Esophagus muscularis mucosa (tissue), 4 donors: ENCODE measurements at regions not wholly inside any gene's neighbourhood (a gene's known extent, or its start where the extent isn't known, plus 50 kb on each side); places are given as distances from the start of the nearest gene placed in this dataset.

Experiments
- DNase-seq: peaks from one replicate; pipeline ENCODE4 v3.0.0-alpha.2; 2017; ENCODE audit errors: extremely low spot score
- H3K27ac ChIP-seq, 4 donors: fragments of 200-600 bp; sonication (generic); replicated peaks in 1 of 4; 1 replicate in 3 of 4; 2 replicates in 1 of 4; pipeline ENCODE4 v1.5.1; 2016 to 2019; ENCODE audit warnings: mild to moderate bottlenecking in 1 of 4
- H3K27me3 ChIP-seq, 4 donors: fragments of 200-600 bp; sonication (generic); one replicate each; pipeline versions ENCODE4 v1.5.1 to v1.6.0; 2016 to 2019
- H3K36me3 ChIP-seq, 4 donors: fragments of 200-600 bp; sonication (generic); one replicate each; pipeline ENCODE4 v1.5.1; 2016 to 2019
- H3K4me1 ChIP-seq, 4 donors: fragments of 200-600 bp; sonication (generic); one replicate each; pipeline ENCODE4 v1.5.1; 2016 to 2019
- H3K4me3 ChIP-seq, 4 donors: fragments of 200-600 bp; sonication (generic); 1 replicate in 2 of 4; 2 replicates in 2 of 4; pipeline ENCODE4 v1.5.1; 2016 to 2019; ENCODE audit warnings: mild to moderate bottlenecking in 4 of 4, moderate library complexity in 1 of 4
- H3K9me3 ChIP-seq, 4 donors: fragments of 200-600 bp; sonication (generic); 1 replicate in 3 of 4; 2 replicates in 1 of 4; pipeline ENCODE4 v1.5.1; 2016 to 2019
- EP300 ChIP-seq: sonication (generic); formaldehyde crosslinking; IDR thresholded peaks from one replicate; pipeline ENCODE4 v1.6.1; 2017; ENCODE audit warnings: antibody characterized with exemption
- POLR2A ChIP-seq: fragments of 450-650 bp; IDR thresholded peaks from one replicate; pipeline ENCODE4 v1.6.1; 2017; ENCODE audit warnings: antibody characterized with exemption, moderate library complexity, mild to moderate bottlenecking, low read depth
- POLR2AphosphoS5 ChIP-seq, 2 donors: sonication (generic); formaldehyde crosslinking; IDR thresholded peaks; one replicate each; pipeline ENCODE4 v1.6.1; 2017; ENCODE audit warnings: antibody characterized with exemption in 2 of 2
- WGBS: methylation state at CpG from one replicate; pipeline ENCODE4 v1.1.5; 2018; 5-methylcytosine and 5-hydroxymethylcytosine counted together
- intact Hi-C: fragments of 100-400 bp; cut with DNase I; formaldehyde crosslinking; loops from one replicate; pipeline ENCODE4 v1.15.1; 2023
- TF ChIP-seq, protein P1 (sequence below), 3 experiments: fragments of 200-600 bp in 2 of 3; fragments of 450-650 bp in 1 of 3; sonication (generic) in 2 of 3; IDR thresholded peaks; one replicate each; pipeline ENCODE4 v1.5.1; 2017 to 2019; ENCODE audit warnings: antibody characterized with exemption in 3 of 3, mild to moderate bottlenecking in 2 of 3, moderate library complexity in 1 of 3

DNA sequence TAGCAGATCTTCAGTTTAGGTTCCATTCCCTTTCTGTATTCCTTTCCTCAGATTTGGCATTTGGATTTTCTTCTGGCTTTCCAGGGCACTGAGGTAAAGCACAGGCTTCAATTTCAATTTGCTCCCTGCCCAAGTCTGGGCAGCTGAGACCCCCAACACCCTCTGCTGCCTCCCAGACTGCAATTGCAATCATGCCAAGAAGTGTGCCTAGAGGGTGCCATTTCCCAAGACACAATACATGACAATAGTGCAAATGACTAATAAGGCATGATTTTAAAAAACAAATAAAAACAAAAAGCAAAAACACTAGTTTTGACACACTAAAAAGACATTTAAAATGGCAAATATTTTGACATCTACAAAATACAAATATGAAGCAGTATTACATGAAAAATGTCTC is 364.8 kb downstream of the EPM2A start:
- intact Hi-C loops, result no loop called here
- H3K9me3 ChIP-seq, result no peaks in the 10 kb centered on the region
- DNase-seq, result no peak
- no peaks in the 10 kb centered on the region for H3K36me3 ChIP-seq
- TF ChIP-seq EP300 (no peak), POLR2A (no peak), POLR2AphosphoS5 (IDR thresholded peaks at IDR 0.05) (no peak)
- TF ChIP-seq, protein P1, sequence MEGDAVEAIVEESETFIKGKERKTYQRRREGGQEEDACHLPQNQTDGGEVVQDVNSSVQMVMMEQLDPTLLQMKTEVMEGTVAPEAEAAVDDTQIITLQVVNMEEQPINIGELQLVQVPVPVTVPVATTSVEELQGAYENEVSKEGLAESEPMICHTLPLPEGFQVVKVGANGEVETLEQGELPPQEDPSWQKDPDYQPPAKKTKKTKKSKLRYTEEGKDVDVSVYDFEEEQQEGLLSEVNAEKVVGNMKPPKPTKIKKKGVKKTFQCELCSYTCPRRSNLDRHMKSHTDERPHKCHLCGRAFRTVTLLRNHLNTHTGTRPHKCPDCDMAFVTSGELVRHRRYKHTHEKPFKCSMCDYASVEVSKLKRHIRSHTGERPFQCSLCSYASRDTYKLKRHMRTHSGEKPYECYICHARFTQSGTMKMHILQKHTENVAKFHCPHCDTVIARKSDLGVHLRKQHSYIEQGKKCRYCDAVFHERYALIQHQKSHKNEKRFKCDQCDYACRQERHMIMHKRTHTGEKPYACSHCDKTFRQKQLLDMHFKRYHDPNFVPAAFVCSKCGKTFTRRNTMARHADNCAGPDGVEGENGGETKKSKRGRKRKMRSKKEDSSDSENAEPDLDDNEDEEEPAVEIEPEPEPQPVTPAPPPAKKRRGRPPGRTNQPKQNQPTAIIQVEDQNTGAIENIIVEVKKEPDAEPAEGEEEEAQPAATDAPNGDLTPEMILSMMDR (IDR thresholded peaks at IDR 0.05), result no peak
- no peak overlapping the region for H3K4me3 ChIP-seq
- H3K4me1 ChIP-seq, result peaks cover 0 to 13% (median 2%) of the 10 kb centered on the region in 4 donors
- no peak overlapping the region for H3K27ac ChIP-seq
- no peaks in the 10 kb centered on the region for H3K27me3 ChIP-seq

DNA sequence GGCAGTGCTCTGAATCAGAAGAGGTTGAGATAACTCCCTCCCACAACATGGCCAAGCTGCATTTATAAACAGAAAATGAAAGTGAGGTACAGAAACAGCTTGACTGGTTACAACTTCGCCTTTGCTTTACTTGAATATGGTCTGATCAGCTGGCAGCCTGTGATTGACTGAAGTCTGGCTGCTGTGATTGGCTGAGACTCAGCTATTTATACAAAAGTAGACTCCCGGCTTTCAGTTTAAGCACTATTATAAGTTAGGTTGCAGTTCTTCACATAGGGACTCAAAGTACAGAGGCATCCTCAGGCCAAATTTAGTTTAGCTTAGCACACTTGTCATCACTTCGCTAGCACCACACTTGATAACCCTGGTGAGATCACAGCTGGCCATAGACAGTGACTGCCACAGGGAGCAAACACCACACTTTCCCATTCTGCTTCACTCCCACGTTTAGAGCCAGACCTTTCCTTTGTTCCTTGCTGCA is 362.6 kb downstream of the EPM2A start:
- DNase-seq, result no peak
- Histone ChIP-seq H3K36me3 (no peaks in the 10 kb centered on the region), H3K27me3 (no peaks in the 10 kb centered on the region), H3K4me1 (peaks cover 0 to 13% (median 2%) of the 10 kb centered on the region in 4 donors), H3K27ac (no peak overlapping the region), H3K4me3 (peak overlapping the region in 3 of 4 donors; percentile 2 to 40 (median 22)), H3K9me3 (no peaks in the 10 kb centered on the region)
- no peak for TF ChIP-seq EP300
- TF ChIP-seq, protein P1 (IDR thresholded peaks at IDR 0.05), result no peak
- no peak for TF ChIP-seq POLR2A
- no peak for TF ChIP-seq POLR2AphosphoS5 (IDR thresholded peaks at IDR 0.05)
- 41% methylated on average over 4 of the region's 4 CpGs for WGBS
- intact Hi-C loops, result no loop called here

GRCh38 chr6:145373826-145374225 is 361.5 kb downstream of the EPM2A start:
- no peak overlapping the region for H3K27ac ChIP-seq
- 71% methylated on average over 1 of the region's 1 CpG for WGBS
- intact Hi-C loops, result no loop called here
- no peak overlapping the region for H3K4me3 ChIP-seq
- H3K27me3 ChIP-seq, result no peaks in the 10 kb centered on the region
- no peak for DNase-seq
- no peaks in the 10 kb centered on the region for H3K36me3 ChIP-seq
- TF ChIP-seq POLR2A (no peak), EP300 (no peak), POLR2AphosphoS5 (IDR thresholded peaks at IDR 0.05) (no peak)
- TF ChIP-seq, protein P1 (IDR thresholded peaks at IDR 0.05), result no peak
- H3K4me1 ChIP-seq, result peaks cover 0 to 10% (median 2%) of the 10 kb centered on the region in 4 donors
- H3K9me3 ChIP-seq, result no peaks in the 10 kb centered on the region

GRCh38 chr6:145374570-145374969 is 360.8 kb downstream of the EPM2A start:
- peaks cover 0 to 10% (median 2%) of the 10 kb centered on the region in 4 donors for H3K4me1 ChIP-seq
- TF ChIP-seq POLR2A (no peak), EP300 (no peak), POLR2AphosphoS5 (IDR thresholded peaks at IDR 0.05) (no peak)
- TF ChIP-seq, protein P1 (IDR thresholded peaks at IDR 0.05), result no peak
- no peak for DNase-seq
- no peak overlapping the region for H3K4me3 ChIP-seq
- 81% methylated on average over 1 of the region's 1 CpG for WGBS
- no peaks in the 10 kb centered on the region for H3K27me3 ChIP-seq
- H3K27ac ChIP-seq, result no peak overlapping the region
- intact Hi-C loops, result no loop called here
- H3K36me3 ChIP-seq, result no peaks in the 10 kb centered on the region
- no peaks in the 10 kb centered on the region for H3K9me3 ChIP-seq

GRCh38 chr6:145375502-145375901 is 359.8 kb downstream of the EPM2A start:
- H3K27ac ChIP-seq, result no peak overlapping the region
- no peak for TF ChIP-seq EP300
- TF ChIP-seq POLR2AphosphoS5 (IDR thresholded peaks at IDR 0.05), result no peak
- no peak for TF ChIP-seq POLR2A
- TF ChIP-seq, protein P1 (IDR thresholded peaks at IDR 0.05), result no peak
- intact Hi-C loops, result no loop called here
- no peaks in the 10 kb centered on the region for H3K36me3 ChIP-seq
- H3K9me3 ChIP-seq, result no peaks in the 10 kb centered on the region
- no peak for DNase-seq
- H3K4me3 ChIP-seq, result no peak overlapping the region
- WGBS, result 66% methylated on average over 4 of the region's 4 CpGs
- H3K4me1 ChIP-seq, result peaks cover 0 to 10% (median 2%) of the 10 kb centered on the region in 4 donors
- no peaks in the 10 kb centered on the region for H3K27me3 ChIP-seq
